ENCODE measurements at regions not wholly inside any gene's neighbourhood (a gene's known extent, or its start where the extent isn't known, plus 50 kb on each side); places are given as distances from the start of the nearest gene placed in this dataset.

GRCh38 chr2:7812231-7812995, 869.4 kb upstream of the ID2 start:
- H3K9ac ChIP-seq (ENCODE audit: insufficient read depth in 1 of 2, low read depth in 2 of 2, low read length in 2 of 2): no peak overlapping the region
- no peak overlapping the region for H3K27ac ChIP-seq (ENCODE audit: extremely low read depth, low read depth, low read length)
- no peaks in the 10 kb centered on the region for H3K9me3 ChIP-seq (replicated peaks; ENCODE audit: control insufficient read depth, insufficient read depth, low read depth, low read length)
- DNase-seq (ENCODE audit: extremely low read depth in 1 of 4, low spot score in 3 of 4) (no peak), ATAC-seq (no peak), FAIRE-seq (no peak)
- no peak overlapping the region for H3K4me3 ChIP-seq
- no peak for TF ChIP-seq ELF1 (tag; IDR thresholded peaks at IDR 0.05)
- TF ChIP-seq DEAF1 (CRISPR knock-in tag; IDR thresholded peaks at IDR 0.05): no peak
- no peak for TF ChIP-seq RCOR1 (IDR thresholded peaks at IDR 0.05; ENCODE audit: borderline replicate concordance in 1 of 2, low read depth in 2 of 2, low read length in 2 of 2)
- TF ChIP-seq, protein P1, sequence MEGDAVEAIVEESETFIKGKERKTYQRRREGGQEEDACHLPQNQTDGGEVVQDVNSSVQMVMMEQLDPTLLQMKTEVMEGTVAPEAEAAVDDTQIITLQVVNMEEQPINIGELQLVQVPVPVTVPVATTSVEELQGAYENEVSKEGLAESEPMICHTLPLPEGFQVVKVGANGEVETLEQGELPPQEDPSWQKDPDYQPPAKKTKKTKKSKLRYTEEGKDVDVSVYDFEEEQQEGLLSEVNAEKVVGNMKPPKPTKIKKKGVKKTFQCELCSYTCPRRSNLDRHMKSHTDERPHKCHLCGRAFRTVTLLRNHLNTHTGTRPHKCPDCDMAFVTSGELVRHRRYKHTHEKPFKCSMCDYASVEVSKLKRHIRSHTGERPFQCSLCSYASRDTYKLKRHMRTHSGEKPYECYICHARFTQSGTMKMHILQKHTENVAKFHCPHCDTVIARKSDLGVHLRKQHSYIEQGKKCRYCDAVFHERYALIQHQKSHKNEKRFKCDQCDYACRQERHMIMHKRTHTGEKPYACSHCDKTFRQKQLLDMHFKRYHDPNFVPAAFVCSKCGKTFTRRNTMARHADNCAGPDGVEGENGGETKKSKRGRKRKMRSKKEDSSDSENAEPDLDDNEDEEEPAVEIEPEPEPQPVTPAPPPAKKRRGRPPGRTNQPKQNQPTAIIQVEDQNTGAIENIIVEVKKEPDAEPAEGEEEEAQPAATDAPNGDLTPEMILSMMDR (IDR thresholded peaks at IDR 0.05 in 2 of 3, conservative IDR thresholded peaks at IDR 0.05 in 1 of 3; ENCODE audit: insufficient read depth in 2 of 3, low read depth in 1 of 3, low read length in 3 of 3): no peak
- no peaks in the 10 kb centered on the region for H3K9me1 ChIP-seq (ENCODE audit: control insufficient read depth, insufficient read depth, low read length)
- WGBS (ENCODE audit: insufficient coverage, low coverage, missing lambda C conversion rate): 0% methylated on average over 2 of the region's 2 CpGs
- intact Hi-C loops (cut with micrococcal nuclease): no loop called here
- no peaks in the 10 kb centered on the region for H3K36me3 ChIP-seq (ENCODE audit: control insufficient read depth, insufficient read depth, low read length)
- ChIA-PET CTCF (ENCODE audit: low intra/inter-chr PET ratio) (no interaction called here), POLR2A (no interaction called here)
- H3K27me3 ChIP-seq (ENCODE audit: control insufficient read depth in 2 of 2, insufficient read depth in 2 of 2, low read length in 2 of 2): no peaks in the 10 kb centered on the region
- no peak overlapping the region for H2AFZ ChIP-seq (ENCODE audit: low read depth, low read length)
- H3K4me1 ChIP-seq (replicated peaks in 1 of 2; ENCODE audit: control insufficient read depth in 2 of 2, insufficient read depth in 2 of 2, low read length in 2 of 2): no peaks in the 10 kb centered on the region
- H3K4me2 ChIP-seq (ENCODE audit: insufficient read depth, low read length): no peak overlapping the region
- no peaks in the 10 kb centered on the region for H4K20me1 ChIP-seq (replicated peaks; ENCODE audit: control insufficient read depth, insufficient read depth, low read length)
- no TSS peak for BruUV-seq (replicated peaks)
- in situ Hi-C loops (cut with MboI): no loop called here
- H3K79me2 ChIP-seq (ENCODE audit: control insufficient read depth, insufficient read depth, low read length): no peaks in the 10 kb centered on the region

Data from K562 (cell line).